Psoas muscle (tissue), 7 donors: ENCODE measurements at regions not wholly inside any gene's neighbourhood (a gene's known extent, or its start where the extent isn't known, plus 50 kb on each side); places are given as distances from the start of the nearest gene placed in this dataset.

Experiments used
- ATAC-seq, 4 donors: fragments of 200-7000 bp; cut with Tn5 transposase; one replicate each; pipeline ENCODE4 v1.9.1; 2020; ENCODE audit warnings: moderate library complexity in 3 of 4, mild to moderate bottlenecking in 2 of 4
- DNase-seq, 2 donors: peaks; one replicate each; pipeline ENCODE4 v3.0.0-alpha.2; 2020
- H3K27ac ChIP-seq: fragments of 200-600 bp; one replicate; pipeline ENCODE4 v1.8.0; 2022
- H3K27me3 ChIP-seq, 3 donors: fragments of 200-600 bp in 1 of 3; one replicate each; pipeline versions ENCODE4 v1.6.1 to v1.8.0; 2013 to 2022; ENCODE audit warnings: low read length in 2 of 3, mild to moderate bottlenecking in 2 of 3, moderate library complexity in 1 of 3; ENCODE audit not compliant: insufficient read depth in 3 of 3
- H3K36me3 ChIP-seq, 2 donors: fragments of 200-600 bp in 1 of 2; one replicate each; pipeline versions ENCODE4 v1.6.1 to v1.8.0; 2013 to 2022; ENCODE audit warnings: low read depth in 1 of 2, mild to moderate bottlenecking in 1 of 2, moderate library complexity in 1 of 2; ENCODE audit not compliant: insufficient read depth in 1 of 2
- H3K4me1 ChIP-seq: fragments of 200-600 bp; one replicate; pipeline ENCODE4 v1.8.0; 2022
- H3K4me3 ChIP-seq: fragments of 200-600 bp; one replicate; pipeline ENCODE4 v1.8.0; 2022; ENCODE audit warnings: mild to moderate bottlenecking
- H3K9me3 ChIP-seq: fragments of 200-600 bp; one replicate; pipeline ENCODE4 v1.8.0; 2022
- WGBS, 3 donors: extraction: QIAGEN DNeasy Blood & Tissue Kit; methylation state at CpG; one replicate each; pipeline versions ENCODE4 v1.1.6 to v1.1.7; 2013; 5-methylcytosine and 5-hydroxymethylcytosine counted together
- intact Hi-C, 2 donors: fragments of 100-400 bp; cut with DNase I; formaldehyde crosslinking; loops; one replicate each; pipeline versions ENCODE4 v1.11.0 to v1.14.2; 2022
- TF ChIP-seq, protein P1 (sequence below): fragments of 200-600 bp; IDR thresholded peaks from one replicate; pipeline ENCODE4 v1.8.0; 2022; ENCODE audit warnings: antibody characterized with exemption
- donor health status: healthy with polysubstance abuse.
- donor health status: DM: no; HTN: no; CAD: no; lungs with moderate emphysema.
- donor health status: Bipolar disorder and iron deficiency.
- donor health status: healthy.
- donor health status: DM: yes; HTN: yes; CAD: no.
- donor health status: DM: no; HTN: no; CAD: no.
- donor health status: DM: yes; HTN: yes; CAD: no.

- H3K4me3 ChIP-seq = no peak overlapping the region
- ATAC-seq (no peak), DNase-seq (no peak)
- H3K27ac ChIP-seq = no peak overlapping the region
- no peaks in the 10 kb centered on the region for H3K27me3 ChIP-seq
- peaks cover 6% of the 10 kb centered on the region for H3K9me3 ChIP-seq
- intact Hi-C loops = no loop called here
- TF ChIP-seq, protein P1, sequence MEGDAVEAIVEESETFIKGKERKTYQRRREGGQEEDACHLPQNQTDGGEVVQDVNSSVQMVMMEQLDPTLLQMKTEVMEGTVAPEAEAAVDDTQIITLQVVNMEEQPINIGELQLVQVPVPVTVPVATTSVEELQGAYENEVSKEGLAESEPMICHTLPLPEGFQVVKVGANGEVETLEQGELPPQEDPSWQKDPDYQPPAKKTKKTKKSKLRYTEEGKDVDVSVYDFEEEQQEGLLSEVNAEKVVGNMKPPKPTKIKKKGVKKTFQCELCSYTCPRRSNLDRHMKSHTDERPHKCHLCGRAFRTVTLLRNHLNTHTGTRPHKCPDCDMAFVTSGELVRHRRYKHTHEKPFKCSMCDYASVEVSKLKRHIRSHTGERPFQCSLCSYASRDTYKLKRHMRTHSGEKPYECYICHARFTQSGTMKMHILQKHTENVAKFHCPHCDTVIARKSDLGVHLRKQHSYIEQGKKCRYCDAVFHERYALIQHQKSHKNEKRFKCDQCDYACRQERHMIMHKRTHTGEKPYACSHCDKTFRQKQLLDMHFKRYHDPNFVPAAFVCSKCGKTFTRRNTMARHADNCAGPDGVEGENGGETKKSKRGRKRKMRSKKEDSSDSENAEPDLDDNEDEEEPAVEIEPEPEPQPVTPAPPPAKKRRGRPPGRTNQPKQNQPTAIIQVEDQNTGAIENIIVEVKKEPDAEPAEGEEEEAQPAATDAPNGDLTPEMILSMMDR = no peak
- H3K4me1 ChIP-seq = no peaks in the 10 kb centered on the region
- WGBS, 3 donors = 69 to 74% (median 74%) methylated on average over 3 of the region's 3 CpGs
- no peaks in the 10 kb centered on the region for H3K36me3 ChIP-seq
Observed at GRCh38 chr7:156006024-156006423, 193.8 kb upstream of the SHH start.

GRCh38 chr7:156005202-156005691 is 193.0 kb upstream of the SHH start:
- ATAC-seq = no peak
- intact Hi-C loops = no loop called here
- 81 to 84% (median 83%) methylated on average over 11 to 12 of the region's 12 CpGs for WGBS, 3 donors
- no peaks in the 10 kb centered on the region for H3K36me3 ChIP-seq
- H3K4me1 ChIP-seq = no peaks in the 10 kb centered on the region
- H3K27ac ChIP-seq = no peak overlapping the region
- TF ChIP-seq, protein P1 = no peak
- no peak overlapping the region for H3K4me3 ChIP-seq
- DNase-seq = no peak
- H3K9me3 ChIP-seq = peaks cover 4% of the 10 kb centered on the region
- no peaks in the 10 kb centered on the region for H3K27me3 ChIP-seq

DNA sequence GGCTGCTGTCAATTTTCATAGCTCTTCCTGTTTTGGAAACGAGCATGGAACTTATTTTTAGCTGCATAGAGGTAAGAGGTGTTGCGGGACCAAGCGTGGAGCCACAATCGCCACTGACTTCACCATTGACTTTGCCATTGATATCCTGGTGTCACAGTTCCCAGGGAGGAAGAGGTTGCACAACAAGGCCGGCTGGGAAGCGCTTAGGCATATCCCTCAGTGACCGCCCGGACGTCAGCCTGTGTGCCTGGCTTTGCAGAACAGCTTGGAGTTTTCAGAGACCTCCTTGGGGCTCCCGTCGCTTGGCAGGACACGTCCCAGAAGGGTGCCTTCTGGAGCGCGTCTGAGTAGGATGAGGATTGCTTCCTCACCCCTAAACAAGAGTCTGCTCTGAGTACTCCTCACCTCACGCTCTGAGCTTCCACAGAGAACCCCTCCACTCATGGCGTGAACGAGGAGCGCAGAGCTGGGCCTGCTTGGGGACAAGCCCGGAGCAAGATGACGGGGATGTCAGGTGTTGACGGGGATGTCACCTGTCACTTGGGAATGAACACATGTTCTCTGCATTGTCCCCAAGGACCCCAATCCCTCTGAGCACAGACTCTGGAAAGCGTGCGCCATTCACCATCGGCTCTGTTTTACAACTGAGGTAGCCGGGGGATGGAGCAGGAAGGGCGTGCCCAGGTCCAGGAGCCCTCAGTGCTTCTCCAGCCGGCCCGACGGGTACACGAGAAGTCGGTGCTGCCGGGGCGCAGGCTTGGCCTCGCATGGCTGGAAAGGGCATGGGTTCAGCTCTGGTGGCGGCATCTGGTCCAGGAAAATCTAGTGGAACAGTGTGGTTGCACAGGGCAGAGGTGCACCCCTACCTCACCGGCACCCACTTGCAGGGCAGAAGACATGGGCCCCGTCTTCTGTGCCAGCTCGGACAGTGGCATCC is 192.3 kb upstream of the SHH start:
- Histone ChIP-seq H3K9me3 (no peaks in the 10 kb centered on the region), H3K4me1 (no peaks in the 10 kb centered on the region), H3K27me3 (no peaks in the 10 kb centered on the region), H3K4me3 (no peak overlapping the region), H3K27ac (no peak overlapping the region), H3K36me3 (no peaks in the 10 kb centered on the region)
- ATAC-seq = no peak
- WGBS, 3 donors = 81 to 84% (median 82%) methylated on average over 38 of the region's 38 CpGs
- intact Hi-C loops = no loop called here
- TF ChIP-seq, protein P1 = no peak
- no peak for DNase-seq

GRCh38 chr7:156003220-156004162 is 191.2 kb upstream of the SHH start:
- H3K9me3 ChIP-seq = no peaks in the 10 kb centered on the region
- WGBS, 3 donors = 67 to 71% (median 69%) methylated on average over 22 of the region's 22 CpGs
- H3K4me3 ChIP-seq = no peak overlapping the region
- H3K27me3 ChIP-seq = no peaks in the 10 kb centered on the region
- no peaks in the 10 kb centered on the region for H3K4me1 ChIP-seq
- intact Hi-C loops = no loop called here
- ATAC-seq = no peak
- no peak overlapping the region for H3K27ac ChIP-seq
- H3K36me3 ChIP-seq = no peaks in the 10 kb centered on the region
- TF ChIP-seq, protein P1 = no peak
- DNase-seq = no peak
